HepG2 (cell line): ENCODE measurements at regions not wholly inside any gene's neighbourhood (a gene's known extent, or its start where the extent isn't known, plus 50 kb on each side); places are given as distances from the start of the nearest gene placed in this dataset.
A peak's percentile ranks its signal among the peaks of the same experiment; 100 is the strongest.

ENCODE experiments used
- ATAC-seq: fragments of 200-7000 bp; cut with Tn5 transposase; 3 replicates; pipeline ENCODE4 v1.9.1; 2020; ENCODE audit warnings: mild to moderate bottlenecking, moderate library complexity
- BruUV-seq: library from RNA; stranded (reverse); fragments of 400-500 nt; replicated peaks from 2 replicates; lab custom pipeline; 2021; lab: Mats Ljungman, UMichigan
- CTCF ChIA-PET: fragments of 300-600 bp; formaldehyde crosslinking; extraction: SDS; loops from one replicate; lab custom pipeline; 2021; ENCODE audit warnings: low total read pairs, inconsistent platforms, low intra/inter-chr PET ratio; lab: Yijun Ruan, JAX
- POLR2A ChIA-PET: fragments of 350-600 bp; sonication (Branson Sonifier 250); formaldehyde crosslinking; loops from one replicate; lab custom pipeline; 2020; ENCODE audit warnings: antibody characterized with exemption, inconsistent platforms; lab: Yijun Ruan, JAX
- DNase-seq: peaks from one replicate; pipeline ENCODE4 v3.0.0-alpha.2; 2015; ENCODE audit warnings: low spot score
- FAIRE-seq: peaks from 3 replicates; lab custom pipeline; 2011; peaks lifted over from hg19 to GRCh38; lab: Jason Lieb, UNC
- H2AFZ ChIP-seq: one replicate; pipeline ENCODE4 v1.6.1; 2011; ENCODE audit warnings: low read length, inconsistent platforms
- H3K27ac ChIP-seq: fragments of 300-600 bp; 3 replicates; pipeline ENCODE4 v1.8.0; 2011; ENCODE audit warnings: mixed run types, mild to moderate bottlenecking, mixed read lengths, low read length, inconsistent platforms; ENCODE audit not compliant: insufficient read depth; ENCODE audit errors: extremely low read length
- H3K27me3 ChIP-seq, 2 experiments: fragments of 200-600 bp in 1 of 2; 2 replicates in 1 of 2; 3 replicates in 1 of 2; pipeline versions ENCODE4 v1.6.0 to v1.8.0; 2011; ENCODE audit warnings: low read length in 2 of 2, mild to moderate bottlenecking in 2 of 2, moderate library complexity in 2 of 2, inconsistent platforms in 1 of 2; ENCODE audit not compliant: insufficient read depth in 2 of 2, control insufficient read depth in 1 of 2
- H3K36me3 ChIP-seq, 2 experiments: fragments of 200-600 bp in 1 of 2; replicated peaks in 1 of 2; 2 replicates in 1 of 2; 3 replicates in 1 of 2; pipeline versions ENCODE4 v1.5.1 to v1.8.0; 2011; ENCODE audit warnings: low read length in 2 of 2, inconsistent platforms in 1 of 2; ENCODE audit not compliant: insufficient read depth in 2 of 2, control insufficient read depth in 1 of 2
- H3K4me1 ChIP-seq: 2 replicates; pipeline ENCODE4 v1.5.1; 2012; ENCODE audit warnings: low read length, inconsistent platforms; ENCODE audit not compliant: insufficient read depth
- H3K4me2 ChIP-seq: 2 replicates; pipeline ENCODE4 v1.6.0; 2011; ENCODE audit warnings: low read depth, low read length, inconsistent platforms
- H3K4me3 ChIP-seq, 3 experiments: fragments of 200-600 bp in 1 of 3; sonication (generic), shearing (Covaris generic) in 1 of 3; replicated peaks in 1 of 3; 2 replicates each; pipeline ENCODE4 v1.5.1; 2011 to 2016; ENCODE audit warnings: low read length in 3 of 3, inconsistent platforms in 2 of 3, low read depth in 2 of 3, mild to moderate bottlenecking in 2 of 3, control low read depth in 1 of 3, mixed read lengths in 1 of 3; ENCODE audit not compliant: insufficient read depth in 1 of 3
- H3K79me2 ChIP-seq: one replicate; pipeline ENCODE4 v1.6.1; 2011; ENCODE audit warnings: low read length, inconsistent platforms; ENCODE audit not compliant: insufficient read depth
- H3K9ac ChIP-seq: 2 replicates; pipeline ENCODE4 v1.6.0; 2011; ENCODE audit warnings: mild to moderate bottlenecking, low read depth, low read length, inconsistent platforms; ENCODE audit not compliant: insufficient read depth
- H3K9me3 ChIP-seq: 2 replicates; pipeline ENCODE4 v1.5.1; 2012; ENCODE audit warnings: mild to moderate bottlenecking, low read length
- H4K20me1 ChIP-seq: 2 replicates; pipeline ENCODE4 v1.6.0; 2011; ENCODE audit warnings: inconsistent platforms, mild to moderate bottlenecking, low read length, moderate library complexity; ENCODE audit not compliant: insufficient read depth
- CEBPZ ChIP-seq: IDR thresholded peaks from 2 replicates; pipeline ENCODE4 v1.6.1; 2012; ENCODE audit warnings: low read length, improper control_type of control experiment
- CHD2 ChIP-seq: IDR thresholded peaks from 2 replicates; pipeline ENCODE4 v1.6.1; 2011; ENCODE audit warnings: low read depth, low read length, improper control_type of control experiment
- FOXJ3 ChIP-seq: sonication (generic); formaldehyde crosslinking; IDR thresholded peaks from 2 replicates; pipeline ENCODE4 v1.4.0; 2020; ENCODE audit warnings: missing genetic modification reagents, mild to moderate bottlenecking, borderline replicate concordance
- HOXA5 ChIP-seq: sonication (generic); formaldehyde crosslinking; IDR thresholded peaks from 2 replicates; pipeline ENCODE4 v1.4.0; 2020; ENCODE audit warnings: missing genetic modification reagents
- MED13 ChIP-seq: sonication (generic); formaldehyde crosslinking; IDR thresholded peaks from 2 replicates; pipeline ENCODE4 v1.5.0; 2020; ENCODE audit warnings: missing genetic modification reagents
- NFATC3 ChIP-seq: sonication (generic); formaldehyde crosslinking; IDR thresholded peaks from 2 replicates; pipeline ENCODE4 v1.5.1; 2020; ENCODE audit warnings: mild to moderate bottlenecking, missing genetic modification reagents
- NFIB ChIP-seq: sonication (generic); formaldehyde crosslinking; IDR thresholded peaks from 2 replicates; pipeline ENCODE4 v1.9.0; 2021; ENCODE audit warnings: missing genetic modification reagents, mild to moderate bottlenecking, borderline replicate concordance
- PBX2 ChIP-seq: IDR thresholded peaks from 2 replicates; pipeline ENCODE4 v1.6.1; 2016; ENCODE audit warnings: control low read depth
- ZBTB1 ChIP-seq: sonication (generic); formaldehyde crosslinking; IDR thresholded peaks from 2 replicates; pipeline ENCODE4 v1.4.0; 2020; ENCODE audit warnings: missing genetic modification reagents, borderline replicate concordance
- ZC3H13 ChIP-seq: sonication (generic); formaldehyde crosslinking; IDR thresholded peaks from 2 replicates; pipeline ENCODE4 v1.8.1; 2023; ENCODE audit warnings: mild to moderate bottlenecking, missing genetic modification reagents, moderate library complexity
- ZNF121 ChIP-seq: sonication (generic); formaldehyde crosslinking; IDR thresholded peaks from 2 replicates; pipeline ENCODE4 v1.5.0; 2020; ENCODE audit warnings: mild to moderate bottlenecking, missing genetic modification reagents
- ZNF280B ChIP-seq: sonication (generic); formaldehyde crosslinking; IDR thresholded peaks from 2 replicates; pipeline ENCODE4 v1.5.0; 2020; ENCODE audit warnings: missing genetic modification reagents, mild to moderate bottlenecking, borderline replicate concordance
- ZNF3 ChIP-seq: IDR thresholded peaks from 2 replicates; pipeline ENCODE4 v1.7.0; 2017; ENCODE audit warnings: inconsistent platforms
- ZNF512B ChIP-seq: sonication (generic); formaldehyde crosslinking; IDR thresholded peaks from 2 replicates; pipeline ENCODE4 v1.5.1; 2020; ENCODE audit warnings: missing genetic modification reagents, mild to moderate bottlenecking, borderline replicate concordance
- ZNF598 ChIP-seq: sonication (generic); formaldehyde crosslinking; IDR thresholded peaks from 2 replicates; pipeline ENCODE4 v1.5.1; 2020; ENCODE audit warnings: mild to moderate bottlenecking, missing genetic modification reagents, borderline replicate concordance
- ZNF792 ChIP-seq: IDR thresholded peaks from 2 replicates; pipeline ENCODE4 v1.6.1; 2016
- WGBS: methylation state at CpG from one replicate; pipeline ENCODE4 v1.1.6; 2017; ENCODE audit warnings: low lambda C conversion rate; 5-methylcytosine and 5-hydroxymethylcytosine counted together
- in situ Hi-C: cut with HindIII; loops from 2 replicates; pipeline ENCODE4 v1.10.0; 2017; ENCODE audit warnings: low pct_unique_long_range_greater_than_20kb; ENCODE audit not compliant: extremely low pct_ligation_motif_present
- intact Hi-C: fragments of 100-400 bp; cut with micrococcal nuclease; formaldehyde crosslinking; loops from one replicate; pipeline ENCODE4 v1.10.0; 2022; ENCODE audit not compliant: unreplicated experiment

- TF ChIP-seq ZNF512B (CRISPR knock-in tag), result no peak
- no peak for TF ChIP-seq MED13 (CRISPR knock-in tag)
- TF ChIP-seq FOXJ3 (CRISPR knock-in tag), result no peak
- TF ChIP-seq HOXA5 (CRISPR knock-in tag), result no peak
- TF ChIP-seq ZNF792 (CRISPR knock-in tag), result no peak
- no peak for TF ChIP-seq CHD2
- no peak for TF ChIP-seq NFIB (CRISPR knock-in tag)
- no peak for TF ChIP-seq ZNF598
- no peak for TF ChIP-seq ZNF280B
These were observed 55.6 kb upstream of the PEG3 start (continued) for GRCh38 chr19:56896095-56896494.

- Histone ChIP-seq H4K20me1 (no peaks in the 10 kb centered on the region), H2AFZ (no peak overlapping the region), H3K9me3 (no peaks in the 10 kb centered on the region), H3K27me3 (no peaks in the 10 kb centered on the region), H3K27ac (peak overlapping the region; percentile 98), H3K36me3 (no peaks in the 10 kb centered on the region), H3K4me2 (peak overlapping the region; percentile 48), H3K79me2 (peaks cover 3% of the 10 kb centered on the region), H3K9ac (peak overlapping the region; percentile 86), H3K4me3 (no peak overlapping the region), H3K4me1 (peaks cover 65% of the 10 kb centered on the region)
- 92% methylated on average over 6 of the region's 6 CpGs for WGBS
- no TSS peak for BruUV-seq
- intact Hi-C loops (no loop called here), in situ Hi-C loops (no loop called here)
- ChIA-PET POLR2A (interaction anchor here (0.7 to 2.9 kb wide), 11 partner anchors 14 to 77 kb away, joined by 3 to 27 read pairs (median 8); partner anchors contain the start of genes PEG3 and ZIM2), CTCF (no interaction called here)
- FAIRE-seq, result no peak
- no peak for DNase-seq
- peak; percentile 17; the same call in 2 of the 3 replicates for ATAC-seq
- no peak for TF ChIP-seq ZBTB1 (CRISPR knock-in tag)
- peak; percentile 91 for TF ChIP-seq ZNF121 (CRISPR knock-in tag)
- TF ChIP-seq NFATC3 (CRISPR knock-in tag), result no peak
- no peak for TF ChIP-seq CEBPZ
- no peak for TF ChIP-seq ZNF3
- 0 out of 2 replicates have a peak, but pooled peaks have one; percentile 7 for TF ChIP-seq PBX2
- no peak for TF ChIP-seq ZC3H13
These were observed 59.4 kb upstream of the PEG3 start for GRCh38 chr19:56899943-56900342.
